Esophagus muscularis mucosa (tissue), 3 donors: ENCODE measurements at regions not wholly inside any gene's neighbourhood (a gene's known extent, or its start where the extent isn't known, plus 50 kb on each side); places are given as distances from the start of the nearest gene placed in this dataset.

ENCODE experiments used
- EP300 ChIP-seq: sonication (generic); formaldehyde crosslinking; IDR thresholded peaks from one replicate; pipeline ENCODE4 v1.6.1; 2017; ENCODE audit warnings: antibody characterized with exemption
- TF ChIP-seq, protein P1 (sequence below), 3 experiments: fragments of 200-600 bp in 2 of 3; fragments of 450-650 bp in 1 of 3; sonication (generic) in 2 of 3; IDR thresholded peaks; one replicate each; pipeline ENCODE4 v1.5.1; 2017 to 2019; ENCODE audit warnings: antibody characterized with exemption in 3 of 3, mild to moderate bottlenecking in 2 of 3, moderate library complexity in 1 of 3

- TF ChIP-seq, protein P1, sequence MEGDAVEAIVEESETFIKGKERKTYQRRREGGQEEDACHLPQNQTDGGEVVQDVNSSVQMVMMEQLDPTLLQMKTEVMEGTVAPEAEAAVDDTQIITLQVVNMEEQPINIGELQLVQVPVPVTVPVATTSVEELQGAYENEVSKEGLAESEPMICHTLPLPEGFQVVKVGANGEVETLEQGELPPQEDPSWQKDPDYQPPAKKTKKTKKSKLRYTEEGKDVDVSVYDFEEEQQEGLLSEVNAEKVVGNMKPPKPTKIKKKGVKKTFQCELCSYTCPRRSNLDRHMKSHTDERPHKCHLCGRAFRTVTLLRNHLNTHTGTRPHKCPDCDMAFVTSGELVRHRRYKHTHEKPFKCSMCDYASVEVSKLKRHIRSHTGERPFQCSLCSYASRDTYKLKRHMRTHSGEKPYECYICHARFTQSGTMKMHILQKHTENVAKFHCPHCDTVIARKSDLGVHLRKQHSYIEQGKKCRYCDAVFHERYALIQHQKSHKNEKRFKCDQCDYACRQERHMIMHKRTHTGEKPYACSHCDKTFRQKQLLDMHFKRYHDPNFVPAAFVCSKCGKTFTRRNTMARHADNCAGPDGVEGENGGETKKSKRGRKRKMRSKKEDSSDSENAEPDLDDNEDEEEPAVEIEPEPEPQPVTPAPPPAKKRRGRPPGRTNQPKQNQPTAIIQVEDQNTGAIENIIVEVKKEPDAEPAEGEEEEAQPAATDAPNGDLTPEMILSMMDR (IDR thresholded peaks at IDR 0.05): no peak
- TF ChIP-seq EP300: no peak
Observed at GRCh38 chr1:109826446-109826845, 62.7 kb upstream of the EPS8L3 start.
